H9 (cell line): ENCODE measurements at regions not wholly inside any gene's neighbourhood (a gene's known extent, or its start where the extent isn't known, plus 50 kb on each side); places are given as distances from the start of the nearest gene placed in this dataset.

Source experiments
- DNase-seq: peaks from one replicate; pipeline ENCODE4 v3.0.0-alpha.2; 2017
- H2AFZ ChIP-seq: one replicate; pipeline ENCODE4 v1.6.1; 2013; ENCODE audit warnings: mild to moderate bottlenecking, low read length, control low read depth, moderate library complexity
- H2AK5ac ChIP-seq: 2 replicates; pipeline ENCODE4 v1.6.1; 2013; ENCODE audit warnings: low read length, control low read depth, mixed read lengths; ENCODE audit not compliant: insufficient read length
- H2BK120ac ChIP-seq: one replicate; pipeline ENCODE4 v1.6.1; 2013; ENCODE audit warnings: low read depth, mild to moderate bottlenecking, low read length, control low read depth, inconsistent platforms; ENCODE audit not compliant: poor library complexity, severe bottlenecking
- H2BK12ac ChIP-seq: 2 replicates; pipeline ENCODE4 v1.6.1; 2013; ENCODE audit warnings: low read length, control low read depth, mixed read lengths, low read depth; ENCODE audit not compliant: insufficient read length
- H2BK15ac ChIP-seq: 2 replicates; pipeline ENCODE4 v1.6.1; 2013; ENCODE audit warnings: low read depth, low read length, control low read depth
- H2BK20ac ChIP-seq: one replicate; pipeline ENCODE4 v1.6.1; 2013; ENCODE audit warnings: low read depth, mild to moderate bottlenecking, low read length, control low read depth, inconsistent platforms; ENCODE audit not compliant: poor library complexity, severe bottlenecking
- H2BK5ac ChIP-seq: 2 replicates; pipeline ENCODE4 v1.6.1; 2013; ENCODE audit warnings: low read length, control low read depth, mixed read lengths; ENCODE audit not compliant: insufficient read length
- H3K14ac ChIP-seq: 2 replicates; pipeline ENCODE4 v1.6.1; 2013; ENCODE audit warnings: low read length, control low read depth; ENCODE audit not compliant: insufficient read depth
- H3K18ac ChIP-seq: 2 replicates; pipeline ENCODE4 v1.6.1; 2013; ENCODE audit warnings: low read depth, mild to moderate bottlenecking, mixed read lengths, low read length, control low read depth; ENCODE audit not compliant: insufficient read length
- H3K23ac ChIP-seq: 2 replicates; pipeline ENCODE4 v1.6.1; 2013; ENCODE audit warnings: low read length, control low read depth, mixed read lengths, low read depth; ENCODE audit not compliant: insufficient read length
- H3K23me2 ChIP-seq: 2 replicates; pipeline ENCODE4 v1.6.1; 2013; ENCODE audit warnings: low read depth, mild to moderate bottlenecking, mixed read lengths, low read length, control low read depth; ENCODE audit not compliant: insufficient read length, poor library complexity, severe bottlenecking
- H3K27ac ChIP-seq: 2 replicates; pipeline ENCODE4 v1.5.1; 2013; ENCODE audit warnings: low read length, control low read depth, mixed read lengths, low read depth; ENCODE audit not compliant: insufficient read length
- H3K27me3 ChIP-seq: 2 replicates; pipeline ENCODE4 v1.6.1; 2013; ENCODE audit warnings: low read length, control low read depth, inconsistent platforms; ENCODE audit not compliant: insufficient read depth
- H3K4ac ChIP-seq: 2 replicates; pipeline ENCODE4 v1.6.1; 2013; ENCODE audit warnings: low read depth, mild to moderate bottlenecking, control low read depth, inconsistent platforms, low read length, moderate library complexity
- H3K4me1 ChIP-seq: 2 replicates; pipeline ENCODE4 v1.6.1; 2013; ENCODE audit warnings: low read length, control low read depth, inconsistent platforms; ENCODE audit not compliant: insufficient read depth
- H3K4me2 ChIP-seq: 2 replicates; pipeline ENCODE4 v1.6.1; 2013; ENCODE audit warnings: low read length, control low read depth, mixed read lengths; ENCODE audit not compliant: insufficient read length, insufficient read depth
- H3K56ac ChIP-seq: 2 replicates; pipeline ENCODE4 v1.6.1; 2013; ENCODE audit warnings: low read depth, mild to moderate bottlenecking, mixed read lengths, low read length, control low read depth; ENCODE audit not compliant: insufficient read length
- H3K79me1 ChIP-seq: 2 replicates; pipeline ENCODE4 v1.6.1; 2013; ENCODE audit warnings: low read depth, mild to moderate bottlenecking, moderate library complexity, low read length, control low read depth, inconsistent platforms; ENCODE audit not compliant: insufficient read depth, poor library complexity, severe bottlenecking
- H3K79me2 ChIP-seq: 2 replicates; pipeline ENCODE4 v1.6.1; 2013; ENCODE audit warnings: low read length, control low read depth, inconsistent platforms; ENCODE audit not compliant: insufficient read depth
- H3K9ac ChIP-seq: 2 replicates; pipeline ENCODE4 v1.6.1; 2013; ENCODE audit warnings: low read length, control low read depth, mixed read lengths; ENCODE audit not compliant: insufficient read length; ENCODE audit errors: extremely low read depth
- H3K9me3 ChIP-seq: one replicate; pipeline ENCODE4 v1.6.1; 2013; ENCODE audit warnings: low read depth, low read length, inconsistent platforms; ENCODE audit not compliant: control insufficient read depth
- H3T11ph ChIP-seq: one replicate; pipeline ENCODE4 v1.6.1; 2013; ENCODE audit warnings: mild to moderate bottlenecking, low read length, control low read depth, inconsistent platforms
- H4K20me1 ChIP-seq: one replicate; pipeline ENCODE4 v1.6.1; 2013; ENCODE audit not compliant: control insufficient read depth, insufficient read length, insufficient read depth
- H4K5ac ChIP-seq: 2 replicates; pipeline ENCODE4 v1.6.1; 2013; ENCODE audit warnings: low read depth, mild to moderate bottlenecking, mixed read lengths, low read length, control low read depth; ENCODE audit not compliant: insufficient read length
- H4K8ac ChIP-seq: replicated peaks from 2 replicates; pipeline ENCODE4 v1.6.1; 2013; ENCODE audit warnings: low read length, control low read depth, mixed read lengths, low read depth; ENCODE audit not compliant: insufficient read length
- H4K91ac ChIP-seq: 2 replicates; pipeline ENCODE4 v1.6.1; 2013; ENCODE audit warnings: low read depth, mild to moderate bottlenecking, moderate library complexity, mixed read lengths, low read length, control low read depth; ENCODE audit not compliant: insufficient read length
- H3K27ac Mint-ChIP-seq, 3 experiments: 2 replicates in 2 of 3; 3 replicates in 1 of 3; pipeline ENCODE4 v1.8.0; 2020 to 2021; ENCODE audit warnings: mixed read lengths in 3 of 3, mild to moderate bottlenecking in 1 of 3, moderate library complexity in 1 of 3
- H3K27me3 Mint-ChIP-seq: 2 replicates; pipeline ENCODE4 v1.8.0; 2021; ENCODE audit warnings: low read depth, mild to moderate bottlenecking, moderate library complexity, mixed read lengths
- H3K36me3 Mint-ChIP-seq, 3 experiments: 2 replicates in 2 of 3; 3 replicates in 1 of 3; pipeline ENCODE4 v1.8.0; 2020 to 2021; ENCODE audit warnings: low read depth in 3 of 3, mixed read lengths in 3 of 3; ENCODE audit not compliant: insufficient read depth in 1 of 3
- H3K4me1 Mint-ChIP-seq, 2 experiments: 2 replicates each; pipeline ENCODE4 v1.8.0; 2020; ENCODE audit warnings: mixed read lengths in 2 of 2
- H3K4me3 Mint-ChIP-seq, 2 experiments: 2 replicates in 1 of 2; 3 replicates in 1 of 2; pipeline ENCODE4 v1.8.0; 2020 to 2021; ENCODE audit warnings: mild to moderate bottlenecking in 2 of 2, mixed read lengths in 2 of 2, moderate library complexity in 1 of 2
- H3K9me3 Mint-ChIP-seq, 2 experiments: 2 replicates in 1 of 2; 3 replicates in 1 of 2; pipeline ENCODE4 v1.8.0; 2020; ENCODE audit warnings: mild to moderate bottlenecking in 2 of 2, mixed read lengths in 2 of 2, moderate library complexity in 1 of 2
- WGBS: extraction: QIAGEN DNeasy Blood & Tissue Kit; methylation state at CpG from one replicate; pipeline ENCODE4 v1.1.7; 2013; ENCODE audit warnings: missing lambda C conversion rate, low lambda C conversion rate, mixed read lengths; ENCODE audit not compliant: insufficient read length; ENCODE audit errors: extremely low coverage; 5-methylcytosine and 5-hydroxymethylcytosine counted together
- TF ChIP-seq, protein P1 (sequence below): fragments of 200-600 bp; sonication (generic); conservative IDR thresholded peaks from 3 replicates; pipeline ENCODE4 v1.8.0; 2021; ENCODE audit warnings: antibody characterized with exemption, mild to moderate bottlenecking

DNA sequence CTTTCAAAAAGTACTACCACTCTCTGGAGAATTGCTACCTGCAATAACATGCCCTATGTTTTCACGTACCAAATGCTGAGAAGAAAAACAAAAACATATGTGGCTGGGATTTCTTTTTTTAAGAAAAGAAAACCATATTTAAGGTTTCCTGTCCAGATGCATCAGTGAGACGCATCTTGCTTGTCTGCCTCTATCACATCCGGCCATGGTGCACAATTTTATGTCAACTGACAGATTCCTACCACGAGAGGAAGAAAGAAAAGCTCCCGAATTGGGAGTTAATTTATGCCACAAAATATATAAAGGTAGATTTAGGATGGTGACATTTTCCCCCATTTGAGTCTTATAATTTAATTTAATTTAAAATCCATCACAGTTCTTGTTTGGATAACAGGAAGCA lies 62.3 kb upstream of the COL24A1 start:
- Histone ChIP-seq H3K79me1 (no peaks in the 10 kb centered on the region), H3T11ph (no peak overlapping the region), H2BK120ac (no peak overlapping the region), H3K14ac (no peak overlapping the region), H3K9me3 (no peaks in the 10 kb centered on the region), H3K23me2 (no peaks in the 10 kb centered on the region), H3K18ac (no peak overlapping the region), H3K56ac (no peak overlapping the region), H2BK20ac (no peak overlapping the region), H2BK5ac (no peak overlapping the region), H2AK5ac (no peak overlapping the region), H3K23ac (no peak overlapping the region), H3K4me1 (no peaks in the 10 kb centered on the region), H2BK15ac (no peak overlapping the region), H2AFZ (no peak overlapping the region), H3K9ac (no peak overlapping the region), H2BK12ac (no peak overlapping the region), H4K8ac (no peak overlapping the region), H4K91ac (no peak overlapping the region), H3K79me2 (no peaks in the 10 kb centered on the region), H3K4ac (no peak overlapping the region), H4K5ac (no peak overlapping the region), H3K27ac (no peak overlapping the region), H3K4me2 (no peak overlapping the region), H3K27me3 (no peaks in the 10 kb centered on the region), H4K20me1 (no peaks in the 10 kb centered on the region)
- no peak for DNase-seq
- no peak overlapping the region for H3K4me3 Mint-ChIP-seq
- H3K36me3 Mint-ChIP-seq: no peaks in the 10 kb centered on the region
- TF ChIP-seq, protein P1, sequence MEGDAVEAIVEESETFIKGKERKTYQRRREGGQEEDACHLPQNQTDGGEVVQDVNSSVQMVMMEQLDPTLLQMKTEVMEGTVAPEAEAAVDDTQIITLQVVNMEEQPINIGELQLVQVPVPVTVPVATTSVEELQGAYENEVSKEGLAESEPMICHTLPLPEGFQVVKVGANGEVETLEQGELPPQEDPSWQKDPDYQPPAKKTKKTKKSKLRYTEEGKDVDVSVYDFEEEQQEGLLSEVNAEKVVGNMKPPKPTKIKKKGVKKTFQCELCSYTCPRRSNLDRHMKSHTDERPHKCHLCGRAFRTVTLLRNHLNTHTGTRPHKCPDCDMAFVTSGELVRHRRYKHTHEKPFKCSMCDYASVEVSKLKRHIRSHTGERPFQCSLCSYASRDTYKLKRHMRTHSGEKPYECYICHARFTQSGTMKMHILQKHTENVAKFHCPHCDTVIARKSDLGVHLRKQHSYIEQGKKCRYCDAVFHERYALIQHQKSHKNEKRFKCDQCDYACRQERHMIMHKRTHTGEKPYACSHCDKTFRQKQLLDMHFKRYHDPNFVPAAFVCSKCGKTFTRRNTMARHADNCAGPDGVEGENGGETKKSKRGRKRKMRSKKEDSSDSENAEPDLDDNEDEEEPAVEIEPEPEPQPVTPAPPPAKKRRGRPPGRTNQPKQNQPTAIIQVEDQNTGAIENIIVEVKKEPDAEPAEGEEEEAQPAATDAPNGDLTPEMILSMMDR: no peak
- H3K9me3 Mint-ChIP-seq: peaks cover 4 to 6% of the 10 kb centered on the region in 2 experiments; a peak in 3 of 5 replicates
- H3K27ac Mint-ChIP-seq: no peak overlapping the region
- no peaks in the 10 kb centered on the region for H3K4me1 Mint-ChIP-seq
- H3K27me3 Mint-ChIP-seq: no peaks in the 10 kb centered on the region
- no CpG with 5 or more reads among the region's 5 CpGs for WGBS
